HFFc6 (cell line): ENCODE measurements at regions not wholly inside any gene's neighbourhood (a gene's known extent, or its start where the extent isn't known, plus 50 kb on each side); places are given as distances from the start of the nearest gene placed in this dataset.
"Not testable (repeated sequence)": the region's sequence is repeated elsewhere in the genome, so short reads cannot be mapped to it uniquely, and the experiment has no call there.

ENCODE experiments used
- DNase-seq: peaks from one replicate; pipeline ENCODE4 v3.0.0-alpha.2; 2018
- H3K27ac Mint-ChIP-seq: 2 replicates; pipeline ENCODE4 v1.8.0; 2020; ENCODE audit warnings: mild to moderate bottlenecking, mixed read lengths
- H3K27me3 Mint-ChIP-seq: 2 replicates; pipeline ENCODE4 v1.8.0; 2021; ENCODE audit warnings: mild to moderate bottlenecking, moderate library complexity, mixed read lengths; ENCODE audit not compliant: insufficient read depth
- H3K36me3 Mint-ChIP-seq: 2 replicates; pipeline ENCODE4 v1.8.0; 2021; ENCODE audit warnings: low read depth, mixed read lengths
- H3K4me1 Mint-ChIP-seq: 2 replicates; pipeline ENCODE4 v1.8.0; 2020; ENCODE audit warnings: low read depth, mixed read lengths
- H3K4me3 Mint-ChIP-seq: 2 replicates; pipeline ENCODE4 v1.8.0; 2020; ENCODE audit warnings: mild to moderate bottlenecking, moderate library complexity, mixed read lengths
- H3K9me3 Mint-ChIP-seq: 2 replicates; pipeline ENCODE4 v1.8.0; 2020; ENCODE audit warnings: mild to moderate bottlenecking, mixed read lengths
- CTCF ChIP-seq: fragments of 200-600 bp; sonication (generic); IDR thresholded peaks from 2 replicates; pipeline ENCODE4 v1.5.0; 2021; ENCODE audit warnings: antibody characterized with exemption, mild to moderate bottlenecking

GRCh38 chr10:30730306-30730705 is 100.8 kb upstream of the LYZL2 start:
- Mint-ChIP-seq H3K27me3 (no peaks in the 10 kb centered on the region; the same call in none of the 2 replicates), H3K27ac (no peak overlapping the region), H3K36me3 (peaks cover 13% of the 10 kb centered on the region; the same call in 1 of the 2 replicates), H3K4me1 (no peaks in the 10 kb centered on the region), H3K9me3 (peaks cover 7% of the 10 kb centered on the region; the same call in 1 of the 2 replicates), H3K4me3 (no peak overlapping the region)
- no peak for DNase-seq
- no peak for TF ChIP-seq CTCF

GRCh38 chr10:30728766-30729165 is 99.2 kb upstream of the LYZL2 start:
- DNase-seq, result no peak
- H3K36me3 Mint-ChIP-seq, result peaks cover 13% of the 10 kb centered on the region; the same call in 1 of the 2 replicates
- H3K27me3 Mint-ChIP-seq, result no peaks in the 10 kb centered on the region; the same call in 1 of the 2 replicates
- H3K4me3 Mint-ChIP-seq, result no peak overlapping the region
- no peak for TF ChIP-seq CTCF
- no peaks in the 10 kb centered on the region for H3K4me1 Mint-ChIP-seq
- no peak overlapping the region for H3K27ac Mint-ChIP-seq
- peaks cover 7% of the 10 kb centered on the region; the same call in 1 of the 2 replicates for H3K9me3 Mint-ChIP-seq

- TF ChIP-seq CTCF, result no peak
- no peaks in the 10 kb centered on the region; the same call in 1 of the 2 replicates for H3K27me3 Mint-ChIP-seq
- peaks cover 7% of the 10 kb centered on the region; the same call in 1 of the 2 replicates for H3K9me3 Mint-ChIP-seq
- no peaks in the 10 kb centered on the region for H3K4me1 Mint-ChIP-seq
- peaks cover 13% of the 10 kb centered on the region; the same call in 1 of the 2 replicates for H3K36me3 Mint-ChIP-seq
- H3K4me3 Mint-ChIP-seq, result no peak overlapping the region
- no peak overlapping the region for H3K27ac Mint-ChIP-seq
- no peak for DNase-seq
Measured at GRCh38 chr10:30728127-30728526, 98.6 kb upstream of the LYZL2 start.

- TF ChIP-seq CTCF, result no peak
- Mint-ChIP-seq H3K36me3 (peaks cover 12% of the 10 kb centered on the region; the same call in 1 of the 2 replicates), H3K4me1 (no peaks in the 10 kb centered on the region), H3K9me3 (peaks cover 7% of the 10 kb centered on the region; the same call in 1 of the 2 replicates), H3K27ac (no peak overlapping the region), H3K27me3 (no peaks in the 10 kb centered on the region; the same call in 1 of the 2 replicates), H3K4me3 (no peak overlapping the region)
- no peak for DNase-seq
Measured at GRCh38 chr10:30727524-30727923, 98.0 kb upstream of the LYZL2 start.

GRCh38 chr10:30726783-30727414 is 97.3 kb upstream of the LYZL2 start:
- H3K36me3 Mint-ChIP-seq, H3K27me3 Mint-ChIP-seq, H3K4me1 Mint-ChIP-seq, H3K27ac Mint-ChIP-seq, H3K9me3 Mint-ChIP-seq, H3K4me3 Mint-ChIP-seq: not testable (repeated sequence)
- TF ChIP-seq CTCF, result peak; percentile 83
- peak; percentile 59 for DNase-seq
